CD14-positive monocyte (primary cell): ENCODE measurements at regions not wholly inside any gene's neighbourhood (a gene's known extent, or its start where the extent isn't known, plus 50 kb on each side); places are given as distances from the start of the nearest gene placed in this dataset.

ENCODE experiments used
- DNase-seq, 3 donors: peaks; one replicate each; pipeline ENCODE4 v3.0.0-alpha.2; 2011 to 2022
- H2AFZ ChIP-seq: 2 replicates; pipeline ENCODE4 v1.6.0; 2012; ENCODE audit warnings: mild to moderate bottlenecking, low read depth, low read length, inconsistent platforms; ENCODE audit not compliant: insufficient read depth, poor library complexity, severe bottlenecking
- H3K27ac ChIP-seq, 2 donors: 1 replicate in 1 of 2; 2 replicates in 1 of 2; pipeline ENCODE4 v1.5.1; 2012 to 2013; ENCODE audit warnings: low read length in 2 of 2, control low read depth in 1 of 2, inconsistent platforms in 1 of 2, low read depth in 1 of 2, mild to moderate bottlenecking in 1 of 2
- H3K27me3 ChIP-seq, 2 donors: one replicate each; pipeline versions ENCODE4 v1.6.0 to v1.6.1; 2011 to 2013; ENCODE audit warnings: low read length in 2 of 2; ENCODE audit not compliant: control insufficient read depth in 2 of 2, insufficient read depth in 2 of 2
- H3K36me3 ChIP-seq, 2 donors: replicated peaks in 1 of 2; 1 replicate in 1 of 2; 2 replicates in 1 of 2; pipeline versions ENCODE4 v1.5.1 to v1.6.1; 2012 to 2013; ENCODE audit warnings: low read length in 2 of 2, control low read depth in 1 of 2, inconsistent platforms in 1 of 2, mild to moderate bottlenecking in 1 of 2; ENCODE audit not compliant: insufficient read depth in 2 of 2, control insufficient read depth in 1 of 2
- H3K4me1 ChIP-seq, 2 donors: 1 replicate in 1 of 2; 2 replicates in 1 of 2; pipeline versions ENCODE4 v1.5.1 to v1.6.1; 2012 to 2013; ENCODE audit warnings: low read length in 2 of 2, control low read depth in 1 of 2, inconsistent platforms in 1 of 2, mild to moderate bottlenecking in 1 of 2, moderate library complexity in 1 of 2; ENCODE audit not compliant: insufficient read depth in 2 of 2, control insufficient read depth in 1 of 2
- H3K4me2 ChIP-seq: replicated peaks from 2 replicates; pipeline ENCODE3; 2012; ENCODE audit warnings: low read length, moderate library complexity, mild to moderate bottlenecking; ENCODE audit not compliant: poor library complexity, severe bottlenecking; ENCODE audit errors: extremely low read depth
- H3K4me3 ChIP-seq, 3 experiments: fragments of 200-600 bp in 1 of 3; sonication (generic) in 1 of 3; replicated peaks in 1 of 3; 1 replicate in 2 of 3; 2 replicates in 1 of 3; pipeline ENCODE4 v1.5.1; 2011 to 2013; ENCODE audit warnings: low read length in 3 of 3, mild to moderate bottlenecking in 3 of 3, control low read depth in 2 of 3, low read depth in 2 of 3, inconsistent platforms in 1 of 3, moderate library complexity in 1 of 3
- H3K79me2 ChIP-seq: 2 replicates; pipeline ENCODE4 v1.6.0; 2012; ENCODE audit warnings: mild to moderate bottlenecking, control low read depth, inconsistent platforms, low read length, moderate library complexity; ENCODE audit not compliant: insufficient read depth
- H3K9ac ChIP-seq: 2 replicates; pipeline ENCODE4 v1.6.0; 2017; ENCODE audit warnings: low read length, mild to moderate bottlenecking; ENCODE audit not compliant: insufficient read depth, poor library complexity, severe bottlenecking
- H3K9me3 ChIP-seq, 2 donors: replicated peaks in 1 of 2; 1 replicate in 1 of 2; 2 replicates in 1 of 2; pipeline versions ENCODE4 v1.5.1 to v1.6.1; 2012 to 2013; ENCODE audit warnings: low read length in 2 of 2, control low read depth in 1 of 2; ENCODE audit not compliant: control insufficient read depth in 1 of 2, insufficient read depth in 1 of 2
- H4K20me1 ChIP-seq: 2 replicates; pipeline ENCODE4 v1.6.0; 2012; ENCODE audit warnings: mild to moderate bottlenecking, low read length, control low read depth, moderate library complexity; ENCODE audit not compliant: insufficient read depth
- H3K27ac Mint-ChIP-seq, 7 donors: one replicate each; pipeline ENCODE4 v1.8.0; 2020; ENCODE audit warnings: mild to moderate bottlenecking in 7 of 7, mixed read lengths in 7 of 7, moderate library complexity in 6 of 7, inconsistent platforms in 2 of 7
- H3K27me3 Mint-ChIP-seq, 3 donors: one replicate each; pipeline ENCODE4 v1.8.0; 2021 to 2022; ENCODE audit warnings: low read depth in 3 of 3, mild to moderate bottlenecking in 3 of 3, mixed read lengths in 3 of 3, moderate library complexity in 3 of 3, inconsistent platforms in 1 of 3
- H3K36me3 Mint-ChIP-seq, 2 donors: one replicate each; pipeline ENCODE4 v1.8.0; 2020; ENCODE audit warnings: mixed read lengths in 2 of 2, inconsistent platforms in 1 of 2, mild to moderate bottlenecking in 1 of 2
- H3K4me1 Mint-ChIP-seq: one replicate; pipeline ENCODE4 v1.8.0; 2020; ENCODE audit warnings: mild to moderate bottlenecking, mixed read lengths
- H3K4me3 Mint-ChIP-seq, 2 donors: one replicate each; pipeline ENCODE4 v1.8.0; 2020; ENCODE audit warnings: mild to moderate bottlenecking in 2 of 2, mixed read lengths in 2 of 2, moderate library complexity in 1 of 2
- H3K9me3 Mint-ChIP-seq, 7 donors: one replicate each; pipeline ENCODE4 v1.8.0; 2020 to 2022; ENCODE audit warnings: mixed read lengths in 7 of 7, mild to moderate bottlenecking in 6 of 7, moderate library complexity in 6 of 7, inconsistent platforms in 2 of 7
- CTCF ChIP-seq: fragments of 200-600 bp; IDR thresholded peaks from one replicate; pipeline ENCODE4 v1.8.0; 2022; ENCODE audit warnings: antibody characterized with exemption, mild to moderate bottlenecking
- WGBS: methylation state at CpG from one replicate; pipeline ENCODE4 v1.1.5; 2013; ENCODE audit warnings: missing lambda C conversion rate; ENCODE audit not compliant: insufficient coverage; 5-methylcytosine and 5-hydroxymethylcytosine counted together
- intact Hi-C, 2 donors: fragments of 100-400 bp; cut with micrococcal nuclease; formaldehyde crosslinking; loops; one replicate each; pipeline versions ENCODE4 v1.15.0 to v1.15.1; 2023

GRCh38 chr14:65922142-65922541, 509.6 kb downstream of the FUT8 start:
- Histone ChIP-seq H4K20me1 (no peaks in the 10 kb centered on the region), H2AFZ (no peak overlapping the region), H3K79me2 (no peaks in the 10 kb centered on the region), H3K4me1 (no peaks in the 10 kb centered on the region), H3K36me3 (no peaks in the 10 kb centered on the region), H3K9ac (no peak overlapping the region), H3K4me3 (no peak overlapping the region), H3K4me2 (no peak overlapping the region), H3K27ac (no peak overlapping the region), H3K27me3 (no peaks in the 10 kb centered on the region), H3K9me3 (peaks cover 0 to 4% of the 10 kb centered on the region in 2 donors)
- Mint-ChIP-seq H3K27me3 (peaks cover 0 to 2% (median 2%) of the 10 kb centered on the region in 3 donors), H3K9me3 (peaks cover 0 to 7% (median 3%) of the 10 kb centered on the region in 7 donors), H3K36me3 (no peaks in the 10 kb centered on the region), H3K27ac (no peak overlapping the region), H3K4me1 (no peaks in the 10 kb centered on the region), H3K4me3 (no peak overlapping the region)
- no peak for DNase-seq
- intact Hi-C loops, result no loop called here
- WGBS, result no CpG with 5 or more reads among the region's 3 CpGs
- TF ChIP-seq CTCF, result no peak

GRCh38 chr14:65926504-65926903, 514.0 kb downstream of the FUT8 start:
- Histone ChIP-seq H3K9me3 (peaks cover 0 to 4% of the 10 kb centered on the region in 2 donors), H3K9ac (no peak overlapping the region), H3K4me3 (no peak overlapping the region), H3K36me3 (no peaks in the 10 kb centered on the region), H4K20me1 (no peaks in the 10 kb centered on the region), H3K27me3 (no peaks in the 10 kb centered on the region), H3K79me2 (no peaks in the 10 kb centered on the region), H3K4me1 (no peaks in the 10 kb centered on the region), H3K4me2 (no peak overlapping the region), H2AFZ (no peak overlapping the region), H3K27ac (no peak overlapping the region)
- H3K36me3 Mint-ChIP-seq, result no peaks in the 10 kb centered on the region
- no peak for TF ChIP-seq CTCF
- no peak for DNase-seq
- H3K27me3 Mint-ChIP-seq, result peaks cover 0 to 8% (median 4%) of the 10 kb centered on the region in 3 donors
- no peak overlapping the region for H3K27ac Mint-ChIP-seq
- H3K9me3 Mint-ChIP-seq, result peaks cover 0 to 3% (median 0%) of the 10 kb centered on the region in 7 donors
- WGBS, result 100% methylated on average over 3 of the region's 6 CpGs
- no peaks in the 10 kb centered on the region for H3K4me1 Mint-ChIP-seq
- intact Hi-C loops, result no loop called here
- H3K4me3 Mint-ChIP-seq, result no peak overlapping the region
